ENCODE measurements at regions not wholly inside any gene's neighbourhood (a gene's known extent, or its start where the extent isn't known, plus 50 kb on each side); places are given as distances from the start of the nearest gene placed in this dataset.

- DNase-seq (ENCODE audit: insufficient read length, low spot score): no peak
These were observed 63.1 kb upstream of the PTPRT start for GRCh38 chr20:43252761-43253160.

GRCh38 chr20:43248341-43248740 is 58.6 kb upstream of the PTPRT start:
- DNase-seq (ENCODE audit: insufficient read length, low spot score) (no peak), FAIRE-seq (no peak)
- TF ChIP-seq CTCF (IDR thresholded peaks at IDR 0.05; ENCODE audit: insufficient read depth, missing control alignments): no peak

More at GRCh38 chr20:43252761-43253160, 63.1 kb upstream of the PTPRT start:
- FAIRE-seq: no peak
- no peak for TF ChIP-seq CTCF (IDR thresholded peaks at IDR 0.05; ENCODE audit: insufficient read depth, missing control alignments)

- DNase-seq (ENCODE audit: insufficient read length, low spot score) (no peak), FAIRE-seq (no peak)
- TF ChIP-seq CTCF (IDR thresholded peaks at IDR 0.05; ENCODE audit: insufficient read depth, missing control alignments): no peak
These were observed 57.7 kb upstream of the PTPRT start for GRCh38 chr20:43247361-43247760.

GRCh38 chr20:43244647-43245046 is 54.9 kb upstream of the PTPRT start:
- DNase-seq (ENCODE audit: insufficient read length, low spot score): no peak
- no peak for TF ChIP-seq CTCF (IDR thresholded peaks at IDR 0.05; ENCODE audit: insufficient read depth, missing control alignments)
- FAIRE-seq: no peak

- peak; percentile 20 for TF ChIP-seq CTCF (IDR thresholded peaks at IDR 0.05; ENCODE audit: insufficient read depth, missing control alignments)
- FAIRE-seq (no peak), DNase-seq (ENCODE audit: insufficient read length, low spot score) (no peak)
These were observed 54.1 kb upstream of the PTPRT start for GRCh38 chr20:43243672-43244269.

GRCh38 chr20:43241057-43241702 is 51.5 kb upstream of the PTPRT start:
- no peak for FAIRE-seq
- TF ChIP-seq CTCF (IDR thresholded peaks at IDR 0.05; ENCODE audit: insufficient read depth, missing control alignments): no peak

More at GRCh38 chr20:43241057-43241702, 51.5 kb upstream of the PTPRT start:
- no peak for DNase-seq (ENCODE audit: insufficient read length, low spot score)
